Transverse colon (tissue), 4 donors: ENCODE measurements at regions not wholly inside any gene's neighbourhood (a gene's known extent, or its start where the extent isn't known, plus 50 kb on each side); places are given as distances from the start of the nearest gene placed in this dataset.

Experiments used
- DNase-seq: peaks from one replicate; pipeline ENCODE4 v3.0.0-alpha.2; 2019
- H3K27ac ChIP-seq, 4 donors: fragments of 200-600 bp; sonication (generic); 2 replicates each; pipeline ENCODE4 v1.5.1; 2016 to 2018; ENCODE audit warnings: inconsistent platforms in 4 of 4
- H3K27me3 ChIP-seq: fragments of 200-600 bp; sonication (generic); 2 replicates; pipeline ENCODE4 v1.5.1; 2017; ENCODE audit warnings: inconsistent platforms
- H3K36me3 ChIP-seq, 4 donors: fragments of 200-600 bp; sonication (generic); 2 replicates each; pipeline ENCODE4 v1.5.1; 2017 to 2019; ENCODE audit warnings: inconsistent platforms in 4 of 4
- H3K4me1 ChIP-seq, 4 donors: fragments of 200-600 bp; sonication (generic); 2 replicates each; pipeline ENCODE4 v1.5.1; 2017 to 2020; ENCODE audit warnings: inconsistent platforms in 4 of 4
- H3K4me3 ChIP-seq, 4 donors: fragments of 200-600 bp; sonication (generic); 1 replicate in 1 of 4; 2 replicates in 3 of 4; pipeline versions ENCODE4 v1.5.1 to v1.6.1; 2017 to 2019; ENCODE audit warnings: inconsistent platforms in 4 of 4
- H3K9me3 ChIP-seq, 2 donors: fragments of 200-600 bp; sonication (generic); 2 replicates each; pipeline ENCODE4 v1.5.1; 2017 to 2019; ENCODE audit warnings: inconsistent platforms in 2 of 2
- CTCF ChIP-seq, 5 experiments: fragments of 200-600 bp in 3 of 5; fragments of 450-650 bp in 2 of 5; sonication (generic) in 3 of 5; IDR thresholded peaks; 1 replicate in 2 of 5; 2 replicates in 3 of 5; pipeline ENCODE4 v1.5.1; 2016 to 2017; ENCODE audit warnings: antibody characterized with exemption in 5 of 5, inconsistent platforms in 3 of 5, mild to moderate bottlenecking in 2 of 5, moderate library complexity in 1 of 5
- EP300 ChIP-seq: sonication (generic); formaldehyde crosslinking; IDR thresholded peaks from one replicate; pipeline ENCODE4 v1.6.1; 2017; ENCODE audit warnings: antibody characterized with exemption, low read depth
- POLR2A ChIP-seq: fragments of 450-650 bp; IDR thresholded peaks from one replicate; pipeline ENCODE4 v1.6.1; 2016; ENCODE audit warnings: antibody characterized with exemption, mild to moderate bottlenecking, moderate library complexity
- POLR2AphosphoS5 ChIP-seq, 3 donors: sonication (generic); formaldehyde crosslinking; IDR thresholded peaks; one replicate each; pipeline ENCODE4 v1.6.1; 2016; ENCODE audit warnings: antibody characterized with exemption in 3 of 3
- WGBS, 2 donors: methylation state at CpG; one replicate each; pipeline ENCODE4 v1.1.5; 2018; ENCODE audit warnings: low coverage in 1 of 2; 5-methylcytosine and 5-hydroxymethylcytosine counted together
- in situ Hi-C, 4 donors: fragments of 200-750 bp; cut with MboI; loops; one replicate each; pipeline versions ENCODE4 v1.15.0 to v1.15.1; 2017; ENCODE audit warnings: low sequenced_read_pairs in 3 of 4, low pct_ligation_motif_present in 1 of 4, low pct_unique_long_range_greater_than_20kb in 1 of 4
- intact Hi-C: fragments of 100-400 bp; cut with DNase I; formaldehyde crosslinking; loops from one replicate; pipeline ENCODE4 v1.15.1; 2023; ENCODE audit warnings: low total_unique reads

- H3K9me3 ChIP-seq, result no peaks in the 10 kb centered on the region
- no peak for DNase-seq
- WGBS, 2 donors, result 82 to 90% methylated on average over 1 of the region's 1 CpG
- intact Hi-C loops, result no loop called here
- H3K4me3 ChIP-seq, result no peak overlapping the region
- H3K27ac ChIP-seq, result no peak overlapping the region
- in situ Hi-C loops, result no loop called here
- H3K27me3 ChIP-seq, result no peaks in the 10 kb centered on the region
- peaks cover 0 to 21% (median 0%) of the 10 kb centered on the region in 4 donors for H3K4me1 ChIP-seq
- no peak for TF ChIP-seq CTCF (IDR thresholded peaks at IDR 0.05)
- H3K36me3 ChIP-seq, result no peaks in the 10 kb centered on the region
Measured at GRCh38 chr12:89156862-89157262, 195.4 kb downstream of the DUSP6 start.

- no peak overlapping the region for H3K4me3 ChIP-seq
- no peaks in the 10 kb centered on the region for H3K9me3 ChIP-seq
- no peaks in the 10 kb centered on the region for H3K27me3 ChIP-seq
- in situ Hi-C loops (no loop called here), intact Hi-C loops (no loop called here)
- no peaks in the 10 kb centered on the region for H3K36me3 ChIP-seq
- 60 to 63% methylated on average over 1 of the region's 1 CpG for WGBS, 2 donors
- peaks cover 0 to 21% (median 0%) of the 10 kb centered on the region in 4 donors for H3K4me1 ChIP-seq
- TF ChIP-seq POLR2AphosphoS5 (IDR thresholded peaks at IDR 0.05) (no peak), EP300 (no peak), CTCF (IDR thresholded peaks at IDR 0.05) (no peak), POLR2A (no peak)
- DNase-seq, result no peak
- no peak overlapping the region for H3K27ac ChIP-seq
Measured at GRCh38 chr12:89156340-89156739, 196.0 kb downstream of the DUSP6 start.

GRCh38 chr12:89155826-89156225 lies 196.5 kb downstream of the DUSP6 start:
- H3K9me3 ChIP-seq, result no peaks in the 10 kb centered on the region
- TF ChIP-seq CTCF (IDR thresholded peaks at IDR 0.05) (no peak), POLR2AphosphoS5 (IDR thresholded peaks at IDR 0.05) (no peak), POLR2A (no peak), EP300 (no peak)
- peaks cover 0 to 19% (median 0%) of the 10 kb centered on the region in 4 donors for H3K4me1 ChIP-seq
- intact Hi-C loops, result no loop called here
- no peak overlapping the region for H3K4me3 ChIP-seq
- H3K27ac ChIP-seq, result no peak overlapping the region
- no peaks in the 10 kb centered on the region for H3K36me3 ChIP-seq
- in situ Hi-C loops, result no loop called here
- DNase-seq, result no peak
- H3K27me3 ChIP-seq, result no peaks in the 10 kb centered on the region

- TF ChIP-seq POLR2AphosphoS5 (IDR thresholded peaks at IDR 0.05) (no peak), EP300 (no peak), POLR2A (no peak), CTCF (IDR thresholded peaks at IDR 0.05) (peak in 2 of 5 experiments; percentile 19 to 26)
- intact Hi-C loops (no loop called here), in situ Hi-C loops (no loop called here)
- Histone ChIP-seq H3K36me3 (no peaks in the 10 kb centered on the region), H3K4me1 (peaks cover 0 to 15% (median 0%) of the 10 kb centered on the region in 4 donors), H3K4me3 (no peak overlapping the region), H3K9me3 (no peaks in the 10 kb centered on the region), H3K27me3 (no peaks in the 10 kb centered on the region), H3K27ac (no peak overlapping the region)
- 70 to 90% methylated on average over 3 to 4 of the region's 4 CpGs for WGBS, 2 donors
- no peak for DNase-seq
Measured at GRCh38 chr12:89154743-89155499, 197.4 kb downstream of the DUSP6 start.
